ENCODE measurements at regions not wholly inside any gene's neighbourhood (a gene's known extent, or its start where the extent isn't known, plus 50 kb on each side); places are given as distances from the start of the nearest gene placed in this dataset.

GRCh38 chr10:113235508-113235907 lies 285.5 kb downstream of the TCF7L2 start:
- H3K27ac ChIP-seq, result no peak overlapping the region
- TF ChIP-seq, protein P1, sequence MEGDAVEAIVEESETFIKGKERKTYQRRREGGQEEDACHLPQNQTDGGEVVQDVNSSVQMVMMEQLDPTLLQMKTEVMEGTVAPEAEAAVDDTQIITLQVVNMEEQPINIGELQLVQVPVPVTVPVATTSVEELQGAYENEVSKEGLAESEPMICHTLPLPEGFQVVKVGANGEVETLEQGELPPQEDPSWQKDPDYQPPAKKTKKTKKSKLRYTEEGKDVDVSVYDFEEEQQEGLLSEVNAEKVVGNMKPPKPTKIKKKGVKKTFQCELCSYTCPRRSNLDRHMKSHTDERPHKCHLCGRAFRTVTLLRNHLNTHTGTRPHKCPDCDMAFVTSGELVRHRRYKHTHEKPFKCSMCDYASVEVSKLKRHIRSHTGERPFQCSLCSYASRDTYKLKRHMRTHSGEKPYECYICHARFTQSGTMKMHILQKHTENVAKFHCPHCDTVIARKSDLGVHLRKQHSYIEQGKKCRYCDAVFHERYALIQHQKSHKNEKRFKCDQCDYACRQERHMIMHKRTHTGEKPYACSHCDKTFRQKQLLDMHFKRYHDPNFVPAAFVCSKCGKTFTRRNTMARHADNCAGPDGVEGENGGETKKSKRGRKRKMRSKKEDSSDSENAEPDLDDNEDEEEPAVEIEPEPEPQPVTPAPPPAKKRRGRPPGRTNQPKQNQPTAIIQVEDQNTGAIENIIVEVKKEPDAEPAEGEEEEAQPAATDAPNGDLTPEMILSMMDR (IDR thresholded peaks at IDR 0.05; ENCODE audit: low read depth, low read length, missing control alignments), result no peak
- no peaks in the 10 kb centered on the region for H3K27me3 ChIP-seq (replicated peaks)
- no peak for DNase-seq
- no peaks in the 10 kb centered on the region for H3K36me3 ChIP-seq (replicated peaks)
- in situ Hi-C loops (cut with HindIII; ENCODE audit: low pct_ligation_motif_present, low sequenced_read_pairs), result no loop called here
- H3K4me3 ChIP-seq (ENCODE audit: low read depth, low read length), result no peak overlapping the region

GRCh38 chr10:113236998-113237397 lies 287.0 kb downstream of the TCF7L2 start:
- no peaks in the 10 kb centered on the region for H3K27me3 ChIP-seq (replicated peaks)
- no peak overlapping the region for H3K27ac ChIP-seq
- H3K4me3 ChIP-seq (ENCODE audit: low read depth, low read length), result no peak overlapping the region
- no peaks in the 10 kb centered on the region for H3K36me3 ChIP-seq (replicated peaks)
- in situ Hi-C loops (cut with HindIII; ENCODE audit: low pct_ligation_motif_present, low sequenced_read_pairs), result no loop called here
- DNase-seq, result no peak
- TF ChIP-seq, protein P1 (IDR thresholded peaks at IDR 0.05; ENCODE audit: low read depth, low read length, missing control alignments), result no peak

DNA sequence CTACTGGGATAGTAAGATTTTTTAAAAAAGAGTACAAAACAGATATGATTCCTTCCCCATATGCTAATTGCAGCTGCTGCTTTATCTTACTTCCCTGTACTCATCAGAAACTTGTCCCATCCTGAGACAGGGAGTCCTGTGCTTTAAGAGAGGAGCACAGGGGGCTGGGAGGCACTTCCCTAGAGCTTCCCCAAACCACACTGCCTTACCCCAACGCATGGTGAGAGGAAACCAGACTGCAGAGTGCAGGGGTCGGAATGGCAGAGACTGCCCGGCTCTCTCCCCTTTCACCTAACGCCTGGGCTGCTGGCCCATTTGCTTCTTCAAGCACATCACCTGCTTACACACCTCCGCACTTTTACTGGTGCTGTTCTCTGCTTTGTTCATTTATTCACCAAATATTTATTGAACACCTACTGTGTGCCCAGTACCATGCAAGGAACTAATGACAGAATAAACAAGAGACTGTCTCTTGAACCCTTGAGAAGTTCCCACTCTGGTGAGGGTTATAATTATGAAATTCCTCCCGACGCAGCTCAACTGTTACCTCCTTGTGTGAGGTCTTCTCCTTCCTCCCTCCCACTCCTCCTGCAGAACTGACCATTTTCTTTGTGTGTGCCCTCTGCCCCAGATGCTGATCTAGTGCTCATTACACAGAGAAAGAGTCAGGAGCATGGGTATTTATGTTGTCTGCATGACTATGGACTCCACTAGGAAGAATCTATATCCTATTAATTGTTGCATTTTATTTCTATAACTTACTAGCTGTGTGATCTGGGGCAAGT lies 289.7 kb downstream of the TCF7L2 start:
- no peak overlapping the region for H3K4me3 ChIP-seq (ENCODE audit: low read depth, low read length)
- no peak overlapping the region for H3K27ac ChIP-seq
- H3K27me3 ChIP-seq (replicated peaks), result no peaks in the 10 kb centered on the region
- H3K36me3 ChIP-seq (replicated peaks), result no peaks in the 10 kb centered on the region
- DNase-seq, result no peak
- in situ Hi-C loops (cut with HindIII; ENCODE audit: low pct_ligation_motif_present, low sequenced_read_pairs), result no loop called here
- TF ChIP-seq, protein P1 (IDR thresholded peaks at IDR 0.05; ENCODE audit: low read depth, low read length, missing control alignments), result no peak

DNA sequence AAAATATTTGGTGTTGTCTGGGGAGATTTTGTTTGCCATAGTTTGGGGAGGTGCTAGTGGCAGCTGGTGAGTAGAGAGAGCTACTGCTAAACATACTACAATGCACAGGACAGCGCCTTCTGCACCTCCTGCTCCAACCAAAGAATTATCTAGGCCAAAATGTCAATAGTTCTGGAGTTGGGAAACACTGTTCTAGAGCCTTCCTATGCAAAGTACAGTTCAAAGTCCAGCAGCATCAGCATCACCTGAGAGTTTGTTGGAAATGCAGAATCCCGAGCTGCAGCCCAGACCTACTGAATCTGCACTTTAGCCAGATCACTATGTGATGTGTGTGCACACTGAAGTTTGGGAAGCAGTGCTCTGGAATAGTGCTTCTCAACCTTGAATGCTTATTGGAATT lies 290.7 kb downstream of the TCF7L2 start:
- Histone ChIP-seq H3K27ac (no peak overlapping the region), H3K27me3 (replicated peaks) (no peaks in the 10 kb centered on the region), H3K4me3 (ENCODE audit: low read depth, low read length) (no peak overlapping the region), H3K36me3 (replicated peaks) (no peaks in the 10 kb centered on the region)
- TF ChIP-seq, protein P1 (IDR thresholded peaks at IDR 0.05; ENCODE audit: low read depth, low read length, missing control alignments), result no peak
- in situ Hi-C loops (cut with HindIII; ENCODE audit: low pct_ligation_motif_present, low sequenced_read_pairs), result no loop called here
- no peak for DNase-seq

- DNase-seq, result no peak
- Histone ChIP-seq H3K4me3 (ENCODE audit: low read depth, low read length) (no peak overlapping the region), H3K27ac (no peak overlapping the region), H3K27me3 (replicated peaks) (no peaks in the 10 kb centered on the region), H3K36me3 (replicated peaks) (no peaks in the 10 kb centered on the region)
- in situ Hi-C loops (cut with HindIII; ENCODE audit: low pct_ligation_motif_present, low sequenced_read_pairs), result no loop called here
- TF ChIP-seq, protein P1 (IDR thresholded peaks at IDR 0.05; ENCODE audit: low read depth, low read length, missing control alignments), result no peak
These were observed 291.7 kb downstream of the TCF7L2 start for GRCh38 chr10:113241599-113242360.

Data from brain microvascular endothelial cell (primary cell).